BJ (cell line): ENCODE measurements at regions not wholly inside any gene's neighbourhood (a gene's known extent, or its start where the extent isn't known, plus 50 kb on each side); places are given as distances from the start of the nearest gene placed in this dataset.

Source experiments
- CTCF ChIA-PET: fragments of 350-600 bp; formaldehyde crosslinking; extraction: SDS; loops from one replicate; lab custom pipeline; 2021; ENCODE audit warnings: antibody characterized with exemption, inconsistent platforms; lab: Yijun Ruan, JAX
- POLR2A ChIA-PET: fragments of 300-600 bp; sonication (Branson Sonifier 250); formaldehyde crosslinking; extraction: SDS; loops from one replicate; lab custom pipeline; 2021; ENCODE audit warnings: antibody characterized with exemption; lab: Charles Lee
- DNase-seq: peaks from one replicate; pipeline ENCODE4 v3.0.0-alpha.2; 2011; ENCODE audit warnings: low read depth
- H3K27me3 ChIP-seq: 2 replicates; pipeline ENCODE4 v1.6.0; 2011; ENCODE audit warnings: low read length; ENCODE audit not compliant: control insufficient read depth, insufficient read depth
- H3K36me3 ChIP-seq: 2 replicates; pipeline ENCODE4 v1.5.1; 2011; ENCODE audit warnings: low read length; ENCODE audit not compliant: control insufficient read depth, insufficient read depth
- H3K4me3 ChIP-seq: 2 replicates; pipeline ENCODE4 v1.5.1; 2011; ENCODE audit warnings: low read depth, mild to moderate bottlenecking, control low read depth, low read length
- CTCF ChIP-seq: IDR thresholded peaks from 2 replicates; pipeline ENCODE4 v1.5.1; 2011; ENCODE audit warnings: low read depth, mild to moderate bottlenecking, control low read depth, inconsistent platforms, low read length, moderate library complexity; ENCODE audit not compliant: insufficient read depth

- no peaks in the 10 kb centered on the region for H3K36me3 ChIP-seq
- no peak for DNase-seq
- no peak overlapping the region for H3K4me3 ChIP-seq
- TF ChIP-seq CTCF: no peak
- H3K27me3 ChIP-seq: peaks cover 1% of the 10 kb centered on the region
- CTCF ChIA-PET: no interaction called here
- POLR2A ChIA-PET: no interaction called here
Observed at GRCh38 chr10:27437775-27438174, 66.3 kb upstream of the RAB18 start.

- POLR2A ChIA-PET: no interaction called here
- no peak for TF ChIP-seq CTCF
Observed at GRCh38 chr10:27436710-27437109, 67.4 kb upstream of the RAB18 start.

GRCh38 chr10:27433976-27434375 is 70.1 kb upstream of the RAB18 start:
- no peaks in the 10 kb centered on the region for H3K36me3 ChIP-seq
- ChIA-PET POLR2A (no interaction called here), CTCF (interaction anchor here (1.2 kb wide), 1 partner anchor 255 kb away, joined by 4 read pairs; no protein-coding TSS in a partner anchor)
- DNase-seq: no peak
- TF ChIP-seq CTCF: no peak
- H3K27me3 ChIP-seq: no peaks in the 10 kb centered on the region
- no peak overlapping the region for H3K4me3 ChIP-seq

More at GRCh38 chr10:27436710-27437109, 67.4 kb upstream of the RAB18 start:
- H3K27me3 ChIP-seq: peaks cover 1% of the 10 kb centered on the region
- no peak overlapping the region for H3K4me3 ChIP-seq
- DNase-seq: no peak
- no peaks in the 10 kb centered on the region for H3K36me3 ChIP-seq
- CTCF ChIA-PET: no interaction called here

- Histone ChIP-seq H3K36me3 (no peaks in the 10 kb centered on the region), H3K27me3 (peaks cover 1% of the 10 kb centered on the region; the same call in 1 of the 2 replicates), H3K4me3 (no peak overlapping the region)
- TF ChIP-seq CTCF: no peak
- CTCF ChIA-PET: no interaction called here
- no peak for DNase-seq
- POLR2A ChIA-PET: no interaction called here
Observed at GRCh38 chr10:27426948-27427467, 77.1 kb upstream of the RAB18 start.

GRCh38 chr10:27413831-27414348 is 90.2 kb upstream of the RAB18 start:
- Histone ChIP-seq H3K27me3 (peaks cover 9% of the 10 kb centered on the region), H3K36me3 (no peaks in the 10 kb centered on the region), H3K4me3 (no peak overlapping the region)
- ChIA-PET POLR2A (no interaction called here), CTCF (no interaction called here)
- no peak for DNase-seq
- TF ChIP-seq CTCF: no peak
